WTC11 (cell line): ENCODE measurements at regions not wholly inside any gene's neighbourhood (a gene's known extent, or its start where the extent isn't known, plus 50 kb on each side); places are given as distances from the start of the nearest gene placed in this dataset.

ENCODE experiments used
- ATAC-seq: fragments of 200-7000 bp; cut with Tn5 transposase; 2 replicates; pipeline ENCODE4 v1.10.0; 2021; ENCODE audit warnings: mild to moderate bottlenecking, moderate library complexity
- CTCF ChIA-PET: fragments of 300-600 bp; sonication (Branson Sonifier 250); formaldehyde crosslinking; loops from one replicate; lab custom pipeline; 2021; ENCODE audit warnings: antibody characterized with exemption; lab: Charles Lee
- POLR2A ChIA-PET: fragments of 350-600 bp; sonication (Branson Sonifier 250); formaldehyde crosslinking; loops from one replicate; lab custom pipeline; 2021; ENCODE audit warnings: antibody characterized with exemption; lab: Charles Lee
- DNase-seq: peaks from one replicate; pipeline ENCODE4 v3.0.0; 2021; ENCODE audit warnings: low spot score
- H3K27ac Mint-ChIP-seq: 2 replicates; pipeline ENCODE4 v1.8.0; 2021; ENCODE audit warnings: mixed read lengths
- H3K27me3 Mint-ChIP-seq: 2 replicates; pipeline ENCODE4 v1.8.0; 2021; ENCODE audit warnings: low read depth, mild to moderate bottlenecking, moderate library complexity, mixed read lengths
- H3K36me3 Mint-ChIP-seq: 2 replicates; pipeline ENCODE4 v1.8.0; 2021; ENCODE audit warnings: mixed read lengths
- H3K4me1 Mint-ChIP-seq: 2 replicates; pipeline ENCODE4 v1.8.0; 2022; ENCODE audit warnings: mixed read lengths
- H3K4me3 Mint-ChIP-seq: 2 replicates; pipeline ENCODE4 v1.8.0; 2021; ENCODE audit warnings: mild to moderate bottlenecking, moderate library complexity, mixed read lengths
- H3K9me3 Mint-ChIP-seq: 2 replicates; pipeline ENCODE4 v1.8.0; 2021; ENCODE audit warnings: mixed read lengths
- EMX1 ChIP-seq: fragments of 250-450 bp; sonication (Bioruptor Pico); IDR thresholded peaks from 2 replicates; pipeline ENCODE4 v1.8.0; 2021; ENCODE audit warnings: mild to moderate bottlenecking
- ESRRA ChIP-seq: sonication (generic); formaldehyde crosslinking; IDR thresholded peaks from 2 replicates; pipeline ENCODE4 v1.8.1; 2022; ENCODE audit warnings: mild to moderate bottlenecking, missing genetic modification reagents, borderline replicate concordance
- ETV6 ChIP-seq: sonication (generic); formaldehyde crosslinking; IDR thresholded peaks from 2 replicates; pipeline ENCODE4 v1.8.1; 2022; ENCODE audit warnings: mild to moderate bottlenecking, missing genetic modification reagents
- GTF2I ChIP-seq: fragments of 250-450 bp; sonication (Bioruptor Pico); conservative IDR thresholded peaks from 2 replicates; pipeline ENCODE4 v1.4.0; 2021; ENCODE audit warnings: mild to moderate bottlenecking
- IRF2 ChIP-seq: sonication (generic); formaldehyde crosslinking; IDR thresholded peaks from 2 replicates; pipeline ENCODE4 v1.8.0; 2022; ENCODE audit warnings: low read depth, missing genetic modification reagents, borderline replicate concordance
- KAT7 ChIP-seq: sonication (generic); formaldehyde crosslinking; IDR thresholded peaks from 2 replicates; pipeline ENCODE4 v1.8.1; 2023; ENCODE audit warnings: missing genetic modification reagents, mild to moderate bottlenecking, borderline replicate concordance
- NFATC4 ChIP-seq: fragments of 250-450 bp; sonication (Bioruptor Pico); IDR thresholded peaks from 2 replicates; pipeline ENCODE4 v1.9.0; 2021; ENCODE audit warnings: mild to moderate bottlenecking
- NR2C2 ChIP-seq: sonication (generic); formaldehyde crosslinking; IDR thresholded peaks from 2 replicates; pipeline ENCODE4 v1.8.0; 2022; ENCODE audit warnings: mild to moderate bottlenecking, missing genetic modification reagents
- NR3C1 ChIP-seq: sonication (generic); formaldehyde crosslinking; conservative IDR thresholded peaks from 2 replicates; pipeline ENCODE4 v1.8.1; 2023; ENCODE audit warnings: low read depth, mild to moderate bottlenecking, missing genetic modification reagents
- SMAD3 ChIP-seq: sonication (generic); formaldehyde crosslinking; IDR thresholded peaks from 2 replicates; pipeline ENCODE4 v1.8.0; 2022; ENCODE audit warnings: missing genetic modification reagents, mild to moderate bottlenecking, borderline replicate concordance
- SMAD4 ChIP-seq: sonication (generic); formaldehyde crosslinking; IDR thresholded peaks from 2 replicates; pipeline ENCODE4 v1.8.0; 2022; ENCODE audit warnings: mild to moderate bottlenecking, missing genetic modification reagents
- TEAD4 ChIP-seq: sonication (generic); formaldehyde crosslinking; IDR thresholded peaks from 2 replicates; pipeline ENCODE4 v1.8.0; 2022; ENCODE audit warnings: mild to moderate bottlenecking, missing genetic modification reagents
- ZBTB21 ChIP-seq: sonication (generic); formaldehyde crosslinking; IDR thresholded peaks from 2 replicates; pipeline ENCODE4 v1.8.1; 2023; ENCODE audit warnings: mild to moderate bottlenecking, missing genetic modification reagents, borderline replicate concordance
- ZNF423 ChIP-seq: fragments of 250-450 bp; sonication (Bioruptor Pico); IDR thresholded peaks from 2 replicates; pipeline ENCODE4 v2.1.2; 2022; ENCODE audit warnings: mild to moderate bottlenecking, moderate library complexity
- TF ChIP-seq, protein P1 (sequence below): sonication (generic); formaldehyde crosslinking; IDR thresholded peaks from 2 replicates; pipeline ENCODE4 v1.8.1; 2022; ENCODE audit warnings: missing genetic modification reagents, borderline replicate concordance
- TF ChIP-seq, protein P2 (sequence below): sonication (generic); formaldehyde crosslinking; IDR thresholded peaks from 2 replicates; pipeline ENCODE4 v1.8.1; 2022; ENCODE audit warnings: mild to moderate bottlenecking, moderate library complexity, missing genetic modification reagents
- TF ChIP-seq, protein P3 (sequence below): sonication (generic); formaldehyde crosslinking; IDR thresholded peaks from 2 replicates; pipeline ENCODE4 v1.8.1; 2022; ENCODE audit warnings: low read depth, missing genetic modification reagents, borderline replicate concordance
- TF ChIP-seq, protein P4 (sequence below): sonication (generic); formaldehyde crosslinking; IDR thresholded peaks from 2 replicates; pipeline ENCODE4 v1.8.1; 2023; ENCODE audit warnings: mild to moderate bottlenecking, missing genetic modification reagents
- TF ChIP-seq, protein P5 (sequence below): sonication (generic); formaldehyde crosslinking; IDR thresholded peaks from 2 replicates; pipeline ENCODE4 v1.8.0; 2023; ENCODE audit warnings: missing genetic modification reagents
- TF ChIP-seq, protein P6 (sequence below): fragments of 200-600 bp; IDR thresholded peaks from 2 replicates; pipeline ENCODE4 v1.8.0; 2022; ENCODE audit warnings: antibody characterized with exemption
- TF ChIP-seq, protein P7 (sequence below): sonication (generic); formaldehyde crosslinking; IDR thresholded peaks from 2 replicates; pipeline ENCODE4 v1.8.0; 2022; ENCODE audit warnings: mild to moderate bottlenecking, missing genetic modification reagents

DNA sequence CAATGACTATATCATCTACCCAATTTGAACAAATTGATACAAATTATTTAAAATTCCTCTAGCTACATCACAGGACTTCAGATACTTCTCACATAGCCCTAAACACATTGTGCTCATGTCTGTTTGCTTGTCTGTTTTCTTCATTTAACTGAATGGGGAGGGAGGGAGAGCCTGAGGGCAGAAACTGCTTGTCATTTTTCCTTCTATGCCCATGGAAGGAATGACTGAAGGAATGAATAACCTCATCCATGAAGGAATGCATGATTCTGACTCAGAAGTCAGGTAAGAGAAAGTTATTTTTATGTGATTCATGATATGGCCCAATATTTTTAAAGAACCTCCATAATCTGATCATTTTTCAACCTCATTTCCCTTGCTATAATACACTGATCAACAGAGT lies 418.0 kb upstream of the PITX2 start (continued):
- TF ChIP-seq, protein P1, sequence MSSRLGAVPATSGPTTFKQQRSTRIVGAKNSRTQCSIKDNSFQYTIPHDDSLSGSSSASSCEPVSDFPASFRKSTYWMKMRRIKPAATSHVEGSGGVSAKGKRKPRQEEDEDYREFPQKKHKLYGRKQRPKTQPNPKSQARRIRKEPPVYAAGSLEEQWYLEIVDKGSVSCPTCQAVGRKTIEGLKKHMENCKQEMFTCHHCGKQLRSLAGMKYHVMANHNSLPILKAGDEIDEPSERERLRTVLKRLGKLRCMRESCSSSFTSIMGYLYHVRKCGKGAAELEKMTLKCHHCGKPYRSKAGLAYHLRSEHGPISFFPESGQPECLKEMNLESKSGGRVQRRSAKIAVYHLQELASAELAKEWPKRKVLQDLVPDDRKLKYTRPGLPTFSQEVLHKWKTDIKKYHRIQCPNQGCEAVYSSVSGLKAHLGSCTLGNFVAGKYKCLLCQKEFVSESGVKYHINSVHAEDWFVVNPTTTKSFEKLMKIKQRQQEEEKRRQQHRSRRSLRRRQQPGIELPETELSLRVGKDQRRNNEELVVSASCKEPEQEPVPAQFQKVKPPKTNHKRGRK (CRISPR knock-in tag) = no peak
- TF ChIP-seq, protein P2, sequence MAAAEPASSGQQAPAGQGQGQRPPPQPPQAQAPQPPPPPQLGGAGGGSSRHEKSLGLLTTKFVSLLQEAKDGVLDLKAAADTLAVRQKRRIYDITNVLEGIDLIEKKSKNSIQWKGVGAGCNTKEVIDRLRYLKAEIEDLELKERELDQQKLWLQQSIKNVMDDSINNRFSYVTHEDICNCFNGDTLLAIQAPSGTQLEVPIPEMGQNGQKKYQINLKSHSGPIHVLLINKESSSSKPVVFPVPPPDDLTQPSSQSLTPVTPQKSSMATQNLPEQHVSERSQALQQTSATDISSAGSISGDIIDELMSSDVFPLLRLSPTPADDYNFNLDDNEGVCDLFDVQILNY (CRISPR knock-in tag) = no peak
- TF ChIP-seq, protein P3, sequence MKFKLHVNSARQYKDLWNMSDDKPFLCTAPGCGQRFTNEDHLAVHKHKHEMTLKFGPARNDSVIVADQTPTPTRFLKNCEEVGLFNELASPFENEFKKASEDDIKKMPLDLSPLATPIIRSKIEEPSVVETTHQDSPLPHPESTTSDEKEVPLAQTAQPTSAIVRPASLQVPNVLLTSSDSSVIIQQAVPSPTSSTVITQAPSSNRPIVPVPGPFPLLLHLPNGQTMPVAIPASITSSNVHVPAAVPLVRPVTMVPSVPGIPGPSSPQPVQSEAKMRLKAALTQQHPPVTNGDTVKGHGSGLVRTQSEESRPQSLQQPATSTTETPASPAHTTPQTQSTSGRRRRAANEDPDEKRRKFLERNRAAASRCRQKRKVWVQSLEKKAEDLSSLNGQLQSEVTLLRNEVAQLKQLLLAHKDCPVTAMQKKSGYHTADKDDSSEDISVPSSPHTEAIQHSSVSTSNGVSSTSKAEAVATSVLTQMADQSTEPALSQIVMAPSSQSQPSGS (CRISPR knock-in tag) = no peak

DNA sequence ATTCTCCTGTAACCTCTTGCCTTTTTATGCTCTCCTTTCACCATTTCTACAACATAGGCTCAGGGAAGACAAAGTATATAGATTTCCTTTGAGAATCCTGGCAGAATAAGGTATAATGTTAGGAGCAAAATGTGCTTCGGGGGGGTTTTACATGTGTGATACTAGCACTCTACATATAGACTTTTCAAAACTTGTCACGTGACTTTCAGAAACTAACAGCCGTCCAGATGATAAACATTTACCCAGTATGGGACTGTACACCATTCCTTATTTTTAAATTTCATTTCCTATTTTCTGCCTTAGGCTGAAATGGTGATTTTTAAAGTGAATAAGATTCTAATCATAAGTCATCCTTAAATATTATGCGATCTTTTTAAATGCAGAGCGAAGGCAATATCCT lies 420.4 kb upstream of the PITX2 start:
- DNase-seq (no peak), ATAC-seq (no peak)
- POLR2A ChIA-PET = interaction anchor here (0.6 kb wide), 1 partner anchor 554 kb away, joined by 4 read pairs; no protein-coding TSS in a partner anchor
- peaks cover 30% of the 10 kb centered on the region for H3K4me1 Mint-ChIP-seq
- CTCF ChIA-PET = no interaction called here
- H3K4me3 Mint-ChIP-seq = no peak overlapping the region
- TF ChIP-seq ZNF423 (CRISPR knock-in tag) (no peak), IRF2 (no peak), ESRRA (CRISPR knock-in tag) (no peak), NR3C1 (CRISPR knock-in tag) (no peak), GTF2I (CRISPR knock-in tag) (no peak), EMX1 (CRISPR knock-in tag) (no peak), NFATC4 (CRISPR knock-in tag) (no peak), KAT7 (CRISPR knock-in tag) (no peak), ZBTB21 (no peak), NR2C2 (CRISPR knock-in tag) (no peak)
- TF ChIP-seq, protein P4, sequence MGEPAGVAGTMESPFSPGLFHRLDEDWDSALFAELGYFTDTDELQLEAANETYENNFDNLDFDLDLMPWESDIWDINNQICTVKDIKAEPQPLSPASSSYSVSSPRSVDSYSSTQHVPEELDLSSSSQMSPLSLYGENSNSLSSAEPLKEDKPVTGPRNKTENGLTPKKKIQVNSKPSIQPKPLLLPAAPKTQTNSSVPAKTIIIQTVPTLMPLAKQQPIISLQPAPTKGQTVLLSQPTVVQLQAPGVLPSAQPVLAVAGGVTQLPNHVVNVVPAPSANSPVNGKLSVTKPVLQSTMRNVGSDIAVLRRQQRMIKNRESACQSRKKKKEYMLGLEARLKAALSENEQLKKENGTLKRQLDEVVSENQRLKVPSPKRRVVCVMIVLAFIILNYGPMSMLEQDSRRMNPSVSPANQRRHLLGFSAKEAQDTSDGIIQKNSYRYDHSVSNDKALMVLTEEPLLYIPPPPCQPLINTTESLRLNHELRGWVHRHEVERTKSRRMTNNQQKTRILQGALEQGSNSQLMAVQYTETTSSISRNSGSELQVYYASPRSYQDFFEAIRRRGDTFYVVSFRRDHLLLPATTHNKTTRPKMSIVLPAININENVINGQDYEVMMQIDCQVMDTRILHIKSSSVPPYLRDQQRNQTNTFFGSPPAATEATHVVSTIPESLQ (CRISPR knock-in tag) = no peak
- TF ChIP-seq, protein P5, sequence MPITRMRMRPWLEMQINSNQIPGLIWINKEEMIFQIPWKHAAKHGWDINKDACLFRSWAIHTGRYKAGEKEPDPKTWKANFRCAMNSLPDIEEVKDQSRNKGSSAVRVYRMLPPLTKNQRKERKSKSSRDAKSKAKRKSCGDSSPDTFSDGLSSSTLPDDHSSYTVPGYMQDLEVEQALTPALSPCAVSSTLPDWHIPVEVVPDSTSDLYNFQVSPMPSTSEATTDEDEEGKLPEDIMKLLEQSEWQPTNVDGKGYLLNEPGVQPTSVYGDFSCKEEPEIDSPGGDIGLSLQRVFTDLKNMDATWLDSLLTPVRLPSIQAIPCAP (CRISPR knock-in tag) = no peak
- TF ChIP-seq, protein P6, sequence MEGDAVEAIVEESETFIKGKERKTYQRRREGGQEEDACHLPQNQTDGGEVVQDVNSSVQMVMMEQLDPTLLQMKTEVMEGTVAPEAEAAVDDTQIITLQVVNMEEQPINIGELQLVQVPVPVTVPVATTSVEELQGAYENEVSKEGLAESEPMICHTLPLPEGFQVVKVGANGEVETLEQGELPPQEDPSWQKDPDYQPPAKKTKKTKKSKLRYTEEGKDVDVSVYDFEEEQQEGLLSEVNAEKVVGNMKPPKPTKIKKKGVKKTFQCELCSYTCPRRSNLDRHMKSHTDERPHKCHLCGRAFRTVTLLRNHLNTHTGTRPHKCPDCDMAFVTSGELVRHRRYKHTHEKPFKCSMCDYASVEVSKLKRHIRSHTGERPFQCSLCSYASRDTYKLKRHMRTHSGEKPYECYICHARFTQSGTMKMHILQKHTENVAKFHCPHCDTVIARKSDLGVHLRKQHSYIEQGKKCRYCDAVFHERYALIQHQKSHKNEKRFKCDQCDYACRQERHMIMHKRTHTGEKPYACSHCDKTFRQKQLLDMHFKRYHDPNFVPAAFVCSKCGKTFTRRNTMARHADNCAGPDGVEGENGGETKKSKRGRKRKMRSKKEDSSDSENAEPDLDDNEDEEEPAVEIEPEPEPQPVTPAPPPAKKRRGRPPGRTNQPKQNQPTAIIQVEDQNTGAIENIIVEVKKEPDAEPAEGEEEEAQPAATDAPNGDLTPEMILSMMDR = no peak
- H3K9me3 Mint-ChIP-seq = peaks cover 1% of the 10 kb centered on the region; the same call in 1 of the 2 replicates
- H3K27me3 Mint-ChIP-seq = no peaks in the 10 kb centered on the region
- H3K27ac Mint-ChIP-seq = no peak overlapping the region
- no peaks in the 10 kb centered on the region for H3K36me3 Mint-ChIP-seq

DNA sequence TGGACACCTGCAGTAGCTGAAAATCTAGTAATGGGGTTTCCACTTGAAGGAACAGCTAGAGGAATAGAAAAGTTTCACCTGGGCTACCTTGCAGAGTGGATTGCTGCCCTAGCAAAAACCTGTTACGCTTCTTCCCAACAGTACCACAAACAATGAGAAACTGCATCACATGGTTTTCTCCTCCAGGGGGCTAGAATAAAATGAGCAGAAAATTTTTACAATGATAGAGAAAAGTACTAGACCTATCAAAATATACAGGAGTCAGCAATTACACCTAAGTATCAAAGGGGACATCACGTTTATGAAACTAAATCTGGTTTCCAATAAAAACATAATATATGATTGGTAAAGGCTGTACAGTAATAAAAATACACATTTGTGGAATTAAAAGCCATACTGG lies 423.1 kb upstream of the PITX2 start:
- POLR2A ChIA-PET = no interaction called here
- ATAC-seq (peak; percentile 55; the same call in 1 of the 2 replicates), DNase-seq (no peak)
- CTCF ChIA-PET = no interaction called here
- H3K36me3 Mint-ChIP-seq = peaks cover 2% of the 10 kb centered on the region; the same call in 1 of the 2 replicates
- H3K9me3 Mint-ChIP-seq = peaks cover 24% of the 10 kb centered on the region
- H3K4me1 Mint-ChIP-seq = peaks cover 24% of the 10 kb centered on the region
- H3K27me3 Mint-ChIP-seq = no peaks in the 10 kb centered on the region
- no peak overlapping the region for H3K4me3 Mint-ChIP-seq
- H3K27ac Mint-ChIP-seq = no peak overlapping the region
- TF ChIP-seq GTF2I (CRISPR knock-in tag) (no peak), TEAD4 (CRISPR knock-in tag) (no peak), SMAD4 (CRISPR knock-in tag) (no peak), ETV6 (no peak), KAT7 (CRISPR knock-in tag) (no peak), SMAD3 (CRISPR knock-in tag) (no peak)
- TF ChIP-seq, protein P7, sequence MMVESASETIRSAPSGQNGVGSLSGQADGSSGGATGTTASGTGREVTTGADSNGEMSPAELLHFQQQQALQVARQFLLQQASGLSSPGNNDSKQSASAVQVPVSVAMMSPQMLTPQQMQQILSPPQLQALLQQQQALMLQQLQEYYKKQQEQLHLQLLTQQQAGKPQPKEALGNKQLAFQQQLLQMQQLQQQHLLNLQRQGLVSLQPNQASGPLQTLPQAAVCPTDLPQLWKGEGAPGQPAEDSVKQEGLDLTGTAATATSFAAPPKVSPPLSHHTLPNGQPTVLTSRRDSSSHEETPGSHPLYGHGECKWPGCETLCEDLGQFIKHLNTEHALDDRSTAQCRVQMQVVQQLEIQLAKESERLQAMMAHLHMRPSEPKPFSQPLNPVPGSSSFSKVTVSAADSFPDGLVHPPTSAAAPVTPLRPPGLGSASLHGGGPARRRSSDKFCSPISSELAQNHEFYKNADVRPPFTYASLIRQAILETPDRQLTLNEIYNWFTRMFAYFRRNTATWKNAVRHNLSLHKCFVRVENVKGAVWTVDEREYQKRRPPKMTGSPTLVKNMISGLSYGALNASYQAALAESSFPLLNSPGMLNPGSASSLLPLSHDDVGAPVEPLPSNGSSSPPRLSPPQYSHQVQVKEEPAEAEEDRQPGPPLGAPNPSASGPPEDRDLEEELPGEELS (CRISPR knock-in tag) = no peak
